IMR-90 (cell line): ENCODE measurements at regions not wholly inside any gene's neighbourhood (a gene's known extent, or its start where the extent isn't known, plus 50 kb on each side); places are given as distances from the start of the nearest gene placed in this dataset.
A peak's percentile ranks its signal among the peaks of the same experiment; 100 is the strongest.

Experiments used
- ATAC-seq: fragments of 200-7000 bp; cut with Tn5 transposase; 2 replicates; pipeline ENCODE4 v1.9.1; 2020; ENCODE audit warnings: low read depth, mild to moderate bottlenecking, moderate library complexity
- BruUV-seq: library from RNA; stranded (reverse); fragments of 400-500 nt; replicated peaks from 2 replicates; lab custom pipeline; 2021; lab: Mats Ljungman, UMichigan
- CTCF ChIA-PET: fragments of 300-600 bp; formaldehyde crosslinking; extraction: SDS; loops from one replicate; lab custom pipeline; 2021; ENCODE audit warnings: antibody characterized with exemption; lab: Yijun Ruan, JAX
- POLR2A ChIA-PET: fragments of 300-600 bp; sonication (Branson Sonifier 250); formaldehyde crosslinking; loops from one replicate; lab custom pipeline; 2022; ENCODE audit warnings: antibody characterized with exemption; ENCODE audit not compliant: unreplicated experiment; lab: Charles Lee
- DNase-seq: peaks from one replicate; pipeline ENCODE4 v3.0.0; 2013
- H2AFZ ChIP-seq: replicated peaks from 2 replicates; pipeline ENCODE3; 2013; ENCODE audit warnings: low read length, mild to moderate bottlenecking; ENCODE audit not compliant: poor library complexity
- H2AK5ac ChIP-seq: 2 replicates; pipeline ENCODE4 v1.6.1; 2013; ENCODE audit warnings: low read depth, low read length, inconsistent platforms
- H2AK9ac ChIP-seq: replicated peaks from 2 replicates; pipeline ENCODE3; 2013; ENCODE audit warnings: mild to moderate bottlenecking, low read depth, low read length, moderate library complexity; ENCODE audit not compliant: poor library complexity
- H2BK120ac ChIP-seq: 2 replicates; pipeline ENCODE4 v1.6.1; 2013; ENCODE audit warnings: low read depth, low read length, inconsistent platforms
- H2BK15ac ChIP-seq: 3 replicates; pipeline ENCODE4 v1.6.1; 2013; ENCODE audit warnings: low read depth, low read length, inconsistent platforms
- H2BK20ac ChIP-seq: 2 replicates; pipeline ENCODE4 v1.6.1; 2013; ENCODE audit warnings: low read depth, mild to moderate bottlenecking, inconsistent platforms, low read length, moderate library complexity
- H2BK5ac ChIP-seq: 2 replicates; pipeline ENCODE4 v1.6.1; 2013; ENCODE audit warnings: mild to moderate bottlenecking, low read depth, low read length, inconsistent platforms; ENCODE audit not compliant: poor library complexity, severe bottlenecking
- H3K14ac ChIP-seq: replicated peaks from 2 replicates; pipeline ENCODE4 v1.6.1; 2013; ENCODE audit warnings: low read depth, low read length, inconsistent platforms
- H3K18ac ChIP-seq: 2 replicates; pipeline ENCODE4 v1.6.1; 2013; ENCODE audit warnings: low read depth, low read length, control low read depth
- H3K23ac ChIP-seq: 2 replicates; pipeline ENCODE4 v1.6.1; 2013; ENCODE audit warnings: low read depth, low read length, inconsistent platforms
- H3K27ac ChIP-seq: 2 replicates; pipeline ENCODE4 v1.5.1; 2013; ENCODE audit warnings: mild to moderate bottlenecking, control low read depth, low read length; ENCODE audit not compliant: insufficient read depth
- H3K27me3 ChIP-seq: 2 replicates; pipeline ENCODE4 v1.6.1; 2013; ENCODE audit warnings: low read length; ENCODE audit not compliant: control insufficient read depth, insufficient read depth
- H3K36me3 ChIP-seq: 2 replicates; pipeline ENCODE4 v1.6.1; 2013; ENCODE audit warnings: low read length, mixed read lengths; ENCODE audit not compliant: control insufficient read depth, insufficient read depth
- H3K4ac ChIP-seq: 2 replicates; pipeline ENCODE4 v1.6.1; 2013; ENCODE audit warnings: low read depth, low read length, inconsistent platforms
- H3K4me1 ChIP-seq: 2 replicates; pipeline ENCODE4 v1.6.1; 2013; ENCODE audit warnings: low read length, mixed read lengths; ENCODE audit not compliant: control insufficient read depth, insufficient read depth
- H3K4me2 ChIP-seq: 2 replicates; pipeline ENCODE4 v1.6.1; 2013; ENCODE audit warnings: low read depth, mild to moderate bottlenecking, control low read depth, low read length, moderate library complexity
- H3K4me3 ChIP-seq: 2 replicates; pipeline ENCODE4 v1.5.1; 2013; ENCODE audit warnings: low read depth, mild to moderate bottlenecking, control low read depth, low read length, moderate library complexity; ENCODE audit not compliant: insufficient read depth
- H3K56ac ChIP-seq: 2 replicates; pipeline ENCODE4 v1.6.1; 2013; ENCODE audit warnings: low read length, inconsistent platforms; ENCODE audit not compliant: insufficient read depth; ENCODE audit errors: extremely low read depth
- H3K79me1 ChIP-seq, 2 experiments: 2 replicates each; pipeline ENCODE4 v1.6.1; 2013; ENCODE audit warnings: low read length in 2 of 2, inconsistent platforms in 1 of 2, low read depth in 1 of 2
- H3K9ac ChIP-seq: 2 replicates; pipeline ENCODE4 v1.6.1; 2013; ENCODE audit warnings: low read depth, low read length, control low read depth
- H3K9me1 ChIP-seq: 2 replicates; pipeline ENCODE4 v1.6.1; 2013; ENCODE audit warnings: low read length, inconsistent platforms; ENCODE audit not compliant: insufficient read depth
- H3K9me3 ChIP-seq: 2 replicates; pipeline ENCODE4 v1.6.1; 2013; ENCODE audit warnings: low read length; ENCODE audit not compliant: control insufficient read depth, insufficient read depth
- H4K20me1 ChIP-seq: 2 replicates; pipeline ENCODE4 v1.6.1; 2013; ENCODE audit warnings: low read length, inconsistent platforms; ENCODE audit not compliant: insufficient read depth
- H4K5ac ChIP-seq: 2 replicates; pipeline ENCODE4 v1.6.1; 2013; ENCODE audit warnings: mild to moderate bottlenecking, low read depth, low read length, control low read depth
- H4K8ac ChIP-seq, 2 experiments: 2 replicates each; pipeline ENCODE4 v1.6.1; 2013; ENCODE audit warnings: low read depth in 2 of 2, low read length in 2 of 2, control low read depth in 1 of 2, inconsistent platforms in 1 of 2
- H4K91ac ChIP-seq: 2 replicates; pipeline ENCODE4 v1.6.1; 2013; ENCODE audit warnings: low read depth, low read length, inconsistent platforms; ENCODE audit not compliant: insufficient read depth
- BHLHE40 ChIP-seq: fragments of 150-350 bp; IDR thresholded peaks from 2 replicates; pipeline ENCODE4 v1.6.1; 2016; ENCODE audit warnings: mild to moderate bottlenecking, low read depth, low read length
- CEBPB ChIP-seq: IDR thresholded peaks from 2 replicates; pipeline ENCODE4 v1.6.1; 2012; ENCODE audit warnings: low read depth, low read length, improper control_type of control experiment
- CHD1 ChIP-seq: IDR thresholded peaks from 2 replicates; pipeline ENCODE4 v1.6.1; 2012; ENCODE audit warnings: low read depth, low read length, improper control_type of control experiment
- FOS ChIP-seq: fragments of 150-350 bp; IDR thresholded peaks from 2 replicates; pipeline ENCODE4 v1.6.1; 2016; ENCODE audit warnings: low read depth, low read length
- MAFK ChIP-seq: IDR thresholded peaks from 2 replicates; pipeline ENCODE4 v1.6.1; 2012; ENCODE audit warnings: low read depth, low read length, improper control_type of control experiment
- MXI1 ChIP-seq: IDR thresholded peaks from 2 replicates; pipeline ENCODE4 v1.6.1; 2012; ENCODE audit warnings: low read depth, mild to moderate bottlenecking, low read length, moderate library complexity, borderline replicate concordance
- NFE2L2 ChIP-seq: fragments of 150-350 bp; IDR thresholded peaks from 2 replicates; pipeline ENCODE4 v1.6.1; 2016; ENCODE audit warnings: low read depth, mild to moderate bottlenecking, low read length
- POLR2A ChIP-seq: IDR thresholded peaks from 2 replicates; pipeline ENCODE4 v1.6.1; 2012; ENCODE audit warnings: mild to moderate bottlenecking, low read depth, low read length
- RAD21 ChIP-seq: IDR thresholded peaks from 2 replicates; pipeline ENCODE4 v1.6.1; 2012; ENCODE audit warnings: low read length, improper control_type of control experiment
- RCOR1 ChIP-seq: IDR thresholded peaks from 2 replicates; pipeline ENCODE4 v1.6.1; 2012; ENCODE audit warnings: mild to moderate bottlenecking, low read length, improper control_type of control experiment; ENCODE audit not compliant: insufficient replicate concordance
- SMC3 ChIP-seq: fragments of 150-350 bp; IDR thresholded peaks from 2 replicates; pipeline ENCODE4 v1.6.1; 2016; ENCODE audit warnings: low read depth, mild to moderate bottlenecking, antibody characterized with exemption, low read length, moderate library complexity
- WGBS, 2 experiments: methylation state at CpG; one replicate each; pipeline versions ENCODE4 v1.1.5 to v1.1.7; 2013; ENCODE audit warnings: missing lambda C conversion rate in 2 of 2; ENCODE audit not compliant: insufficient read length in 1 of 2; ENCODE audit errors: extremely low coverage in 2 of 2; 5-methylcytosine and 5-hydroxymethylcytosine counted together
- dilution Hi-C: fragments of 300-500 bp; cut with HindIII; formaldehyde crosslinking; loops from one replicate; pipeline ENCODE4 v1.14.3; 2018; ENCODE audit warnings: low sequenced_read_pairs; ENCODE audit not compliant: unreplicated experiment
- in situ Hi-C: fragments of 300-500 bp; cut with MboI; formaldehyde crosslinking; loops from 3 replicates; pipeline ENCODE4 v1.14.3; 2019; ENCODE audit warnings: low sequenced_read_pairs, inconsistent platforms, mixed read lengths
- intact Hi-C: fragments of 100-400 bp; cut with micrococcal nuclease; formaldehyde crosslinking; loops from 2 replicates; pipeline ENCODE4 v1.10.0; 2022
- TF ChIP-seq, protein P1 (sequence below): fragments of 150-350 bp; IDR thresholded peaks from 2 replicates; pipeline ENCODE4 v1.6.1; 2017; ENCODE audit warnings: mild to moderate bottlenecking, antibody characterized with exemption, low read length, low read depth
- TF ChIP-seq, protein P2 (sequence below): fragments of 150-350 bp; IDR thresholded peaks from 2 replicates; pipeline ENCODE4 v1.6.1; 2016; ENCODE audit warnings: low read depth, mild to moderate bottlenecking, low read length, moderate library complexity, borderline replicate concordance
- TF ChIP-seq, protein P3 (sequence below): conservative IDR thresholded peaks from 2 replicates; pipeline ENCODE4 v1.5.1; 2012; ENCODE audit warnings: mild to moderate bottlenecking, low read depth, low read length, improper control_type of control experiment

DNA sequence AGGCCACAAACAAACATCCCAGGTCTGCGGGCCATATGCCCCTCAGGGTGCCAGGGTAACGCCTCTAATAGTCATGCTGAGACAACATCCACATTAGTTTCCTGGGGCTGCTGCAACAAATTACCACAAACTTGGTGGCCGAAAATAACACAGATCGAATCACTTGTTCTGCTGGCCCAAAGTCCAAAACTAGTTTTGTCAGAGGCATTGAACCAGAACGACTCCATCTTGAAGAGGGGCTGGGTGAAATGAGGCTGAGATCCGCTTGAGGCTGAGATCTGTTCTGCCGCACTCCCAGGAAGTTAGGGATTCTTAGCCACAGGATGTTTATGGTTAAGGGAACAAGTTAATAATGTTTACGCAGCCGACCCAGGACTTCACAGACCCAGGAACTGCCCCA lies 66.7 kb downstream of the COPS8 start:
- Histone ChIP-seq H4K91ac (no peak overlapping the region), H3K79me1 (peaks cover 0 to 30% of the 10 kb centered on the region in 2 experiments; a peak in 3 of 4 replicates), H3K14ac (no peak overlapping the region; the same call in 1 of the 2 replicates), H2AFZ (no peak overlapping the region), H2BK5ac (no peak overlapping the region), H3K4me1 (peaks cover 25% of the 10 kb centered on the region), H2BK15ac (no peak overlapping the region; the same call in 2 of the 3 replicates), H2BK20ac (0 out of 2 replicates have a peak overlapping the region, but pooled peaks have one; percentile 33), H3K4ac (peak overlapping the region; percentile 19; the same call in 1 of the 2 replicates), H3K56ac (no peak overlapping the region), H3K23ac (no peak overlapping the region), H3K9me3 (peaks cover 6% of the 10 kb centered on the region; the same call in 1 of the 2 replicates), H3K9ac (no peak overlapping the region), H3K27ac (no peak overlapping the region), H4K8ac (peak overlapping the region in 1 of 2 experiments; percentile 5; a peak in 1 of 4 replicates), H3K4me3 (no peak overlapping the region), H3K4me2 (no peak overlapping the region), H3K27me3 (no peaks in the 10 kb centered on the region), H3K9me1 (peaks cover 11% of the 10 kb centered on the region), H3K18ac (no peak overlapping the region), H2AK9ac (no peak overlapping the region), H4K5ac (no peak overlapping the region), H3K36me3 (no peaks in the 10 kb centered on the region), H4K20me1 (no peaks in the 10 kb centered on the region), H2AK5ac (no peak overlapping the region), H2BK120ac (peak overlapping the region; percentile 20)
- intact Hi-C loops, result no loop called here
- dilution Hi-C loops, result no loop called here
- TF ChIP-seq, protein P1, sequence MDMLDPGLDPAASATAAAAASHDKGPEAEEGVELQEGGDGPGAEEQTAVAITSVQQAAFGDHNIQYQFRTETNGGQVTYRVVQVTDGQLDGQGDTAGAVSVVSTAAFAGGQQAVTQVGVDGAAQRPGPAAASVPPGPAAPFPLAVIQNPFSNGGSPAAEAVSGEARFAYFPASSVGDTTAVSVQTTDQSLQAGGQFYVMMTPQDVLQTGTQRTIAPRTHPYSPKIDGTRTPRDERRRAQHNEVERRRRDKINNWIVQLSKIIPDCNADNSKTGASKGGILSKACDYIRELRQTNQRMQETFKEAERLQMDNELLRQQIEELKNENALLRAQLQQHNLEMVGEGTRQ, result no peak
- TF ChIP-seq, protein P2, sequence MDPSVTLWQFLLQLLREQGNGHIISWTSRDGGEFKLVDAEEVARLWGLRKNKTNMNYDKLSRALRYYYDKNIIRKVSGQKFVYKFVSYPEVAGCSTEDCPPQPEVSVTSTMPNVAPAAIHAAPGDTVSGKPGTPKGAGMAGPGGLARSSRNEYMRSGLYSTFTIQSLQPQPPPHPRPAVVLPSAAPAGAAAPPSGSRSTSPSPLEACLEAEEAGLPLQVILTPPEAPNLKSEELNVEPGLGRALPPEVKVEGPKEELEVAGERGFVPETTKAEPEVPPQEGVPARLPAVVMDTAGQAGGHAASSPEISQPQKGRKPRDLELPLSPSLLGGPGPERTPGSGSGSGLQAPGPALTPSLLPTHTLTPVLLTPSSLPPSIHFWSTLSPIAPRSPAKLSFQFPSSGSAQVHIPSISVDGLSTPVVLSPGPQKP, result no peak
- TF ChIP-seq FOS (no peak), RAD21 (no peak), SMC3 (no peak), POLR2A (no peak), CHD1 (no peak), NFE2L2 (no peak), MXI1 (no peak), BHLHE40 (no peak), RCOR1 (no peak), MAFK (no peak), CEBPB (no peak)
- TF ChIP-seq, protein P3, sequence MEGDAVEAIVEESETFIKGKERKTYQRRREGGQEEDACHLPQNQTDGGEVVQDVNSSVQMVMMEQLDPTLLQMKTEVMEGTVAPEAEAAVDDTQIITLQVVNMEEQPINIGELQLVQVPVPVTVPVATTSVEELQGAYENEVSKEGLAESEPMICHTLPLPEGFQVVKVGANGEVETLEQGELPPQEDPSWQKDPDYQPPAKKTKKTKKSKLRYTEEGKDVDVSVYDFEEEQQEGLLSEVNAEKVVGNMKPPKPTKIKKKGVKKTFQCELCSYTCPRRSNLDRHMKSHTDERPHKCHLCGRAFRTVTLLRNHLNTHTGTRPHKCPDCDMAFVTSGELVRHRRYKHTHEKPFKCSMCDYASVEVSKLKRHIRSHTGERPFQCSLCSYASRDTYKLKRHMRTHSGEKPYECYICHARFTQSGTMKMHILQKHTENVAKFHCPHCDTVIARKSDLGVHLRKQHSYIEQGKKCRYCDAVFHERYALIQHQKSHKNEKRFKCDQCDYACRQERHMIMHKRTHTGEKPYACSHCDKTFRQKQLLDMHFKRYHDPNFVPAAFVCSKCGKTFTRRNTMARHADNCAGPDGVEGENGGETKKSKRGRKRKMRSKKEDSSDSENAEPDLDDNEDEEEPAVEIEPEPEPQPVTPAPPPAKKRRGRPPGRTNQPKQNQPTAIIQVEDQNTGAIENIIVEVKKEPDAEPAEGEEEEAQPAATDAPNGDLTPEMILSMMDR, result no peak
- ChIA-PET CTCF (no interaction called here), POLR2A (no interaction called here)
- BruUV-seq, result no TSS peak
- ATAC-seq, result no peak
- DNase-seq, result no peak
- in situ Hi-C loops, result loop anchor here (10.0 kb wide), 1 partner anchor 322 kb away; no protein-coding TSS in a partner anchor
- WGBS, 2 experiments, result 84% methylated on average over 4 of the region's 9 CpGs; no CpG with 5 or more reads in 1 of the 2 experiments
